Heart right ventricle (tissue), 16 donors: ENCODE measurements at regions not wholly inside any gene's neighbourhood (a gene's known extent, or its start where the extent isn't known, plus 50 kb on each side); places are given as distances from the start of the nearest gene placed in this dataset.

Experiments
- ATAC-seq, 8 donors: fragments of 200-7000 bp; cut with Tn5 transposase; one replicate each; pipeline ENCODE4 v1.9.1; 2020; ENCODE audit warnings: mild to moderate bottlenecking in 8 of 8, moderate library complexity in 8 of 8, moderate number of reproducible peaks in 1 of 8
- DNase-seq, 2 donors: peaks; one replicate each; pipeline ENCODE4 v3.0.0-alpha.2; 2020
- H3K27ac ChIP-seq, 10 donors: fragments of 200-600 bp; sonication (generic) in 2 of 10; one replicate each; pipeline versions ENCODE4 v1.5.0 to v1.8.0; 2020 to 2022; ENCODE audit warnings: mild to moderate bottlenecking in 3 of 10
- H3K27me3 ChIP-seq, 7 donors: fragments of 200-600 bp; one replicate each; pipeline ENCODE4 v1.8.0; 2021 to 2022; ENCODE audit warnings: mild to moderate bottlenecking in 2 of 7
- H3K36me3 ChIP-seq, 9 donors: fragments of 200-600 bp; sonication (generic) in 1 of 9; one replicate each; pipeline versions ENCODE4 v1.5.0 to v1.8.0; 2020 to 2022; ENCODE audit warnings: mild to moderate bottlenecking in 2 of 9
- H3K4me1 ChIP-seq, 9 donors: fragments of 200-600 bp; sonication (generic) in 1 of 9; one replicate each; pipeline versions ENCODE4 v1.5.0 to v1.8.0; 2020 to 2022; ENCODE audit warnings: mild to moderate bottlenecking in 4 of 9
- H3K4me3 ChIP-seq, 10 donors: fragments of 200-600 bp; sonication (generic) in 2 of 10; one replicate each; pipeline versions ENCODE4 v1.5.0 to v1.8.0; 2020 to 2022; ENCODE audit warnings: mild to moderate bottlenecking in 7 of 10, moderate library complexity in 2 of 10
- H3K9me3 ChIP-seq, 11 donors: fragments of 200-600 bp in 10 of 11; sonication (generic) in 2 of 11; one replicate each; pipeline versions ENCODE4 v1.5.0 to v1.8.0; 2013 to 2022; ENCODE audit warnings: mild to moderate bottlenecking in 2 of 11, control low read depth in 1 of 11, moderate library complexity in 1 of 11
- CTCF ChIP-seq, 9 donors: fragments of 200-600 bp; sonication (generic) in 2 of 9; IDR thresholded peaks; one replicate each; pipeline versions ENCODE4 v1.5.0 to v1.8.0; 2021 to 2022; ENCODE audit warnings: antibody characterized with exemption in 9 of 9, mild to moderate bottlenecking in 5 of 9, moderate library complexity in 1 of 9
- WGBS, 2 donors: extraction: QIAGEN DNeasy Blood & Tissue Kit; methylation state at CpG; one replicate each; pipeline ENCODE4 v1.1.7; 2013; ENCODE audit warnings: inconsistent platforms in 1 of 2; 5-methylcytosine and 5-hydroxymethylcytosine counted together
- intact Hi-C, 10 donors: fragments of 100-400 bp; cut with DNase I; formaldehyde crosslinking; loops; one replicate each; pipeline versions ENCODE4 v1.11.1 to v1.14.2; 2022
- donor health status: Arrhythmogenic right ventricular cardiomyopathy.
- donor health status: ischemic (EF 13 %, LVEDD 7.1; RV severe dilation, severe dysfunction).
- donor health status: healthy with polysubstance abuse.
- donor health status: DM: no; HTN: yes; CAD: no.
- donor health status: DM: no; HTN: no; CAD: no.
- donor health status: ischemic (EF 25% LVEDD 6.9; RV normal size, moderate dysfunction).
- donor health status: ischemic (EF 25% LVEDD 5.7; RV mildly dilated, moderate dysfunction).
- donor health status: healthy.
- donor health status: DM: yes; HTN: yes; CAD: no.
- donor health status: Ischemic cardiomyopathy.
- donor health status: ischemic (EF 35%, LVEDD 5.7; RV mildly dilated, moderate dysfunction).
- donor health status: nonischemic (EF 11% LVEDD 7.7; RV severe dilation, severe dysfunction).
- donor health status: DM: yes; HTN: yes; CAD: no.
- donor health status: PGD.
- donor health status: ischemic (EF 29% LVEDD 5.4; RV normal size, mild dysfunction).
- donor health status: nonischemic (EF 23%, LVEDD 6.1; RV moderate dilation, normal function).

- no peak for ATAC-seq
- H3K4me1 ChIP-seq, result peaks cover 0 to 4% (median 0%) of the 10 kb centered on the region in 9 donors
- H3K9me3 ChIP-seq, result no peaks in the 10 kb centered on the region
- intact Hi-C loops, result no loop called here
- H3K27me3 ChIP-seq, result peaks cover 0 to 4% (median 0%) of the 10 kb centered on the region in 7 donors
- no peak for DNase-seq
- WGBS, 2 donors, result 98 to 100% methylated on average over 1 of the region's 1 CpG
- no peak for TF ChIP-seq CTCF (IDR thresholded peaks at IDR 0.05)
- no peaks in the 10 kb centered on the region for H3K36me3 ChIP-seq
- no peak overlapping the region for H3K4me3 ChIP-seq
- no peak overlapping the region for H3K27ac ChIP-seq
These were observed 321.8 kb upstream of the PRDM1 start for GRCh38 chr6:105764315-105764714.

GRCh38 chr6:105763866-105764265 is 322.3 kb upstream of the PRDM1 start:
- whole genome bisulfite sequencing, 2 donors, result 64 to 79% methylated on average over 2 of the region's 2 CpGs
- intact Hi-C loops, result no loop called here
- Histone ChIP-seq H3K27ac (no peak overlapping the region), H3K4me1 (peaks cover 0 to 4% (median 0%) of the 10 kb centered on the region in 9 donors), H3K27me3 (peaks cover 0 to 7% (median 0%) of the 10 kb centered on the region in 7 donors), H3K9me3 (no peaks in the 10 kb centered on the region), H3K4me3 (no peak overlapping the region), H3K36me3 (no peaks in the 10 kb centered on the region)
- no peak for ATAC-seq
- no peak for TF ChIP-seq CTCF (IDR thresholded peaks at IDR 0.05)
- no peak for DNase-seq

GRCh38 chr6:105760746-105761145 is 325.4 kb upstream of the PRDM1 start:
- 92 to 93% methylated on average over 3 of the region's 3 CpGs for WGBS, 2 donors
- H3K4me1 ChIP-seq, result peaks cover 0 to 4% (median 0%) of the 10 kb centered on the region in 9 donors
- intact Hi-C loops, result no loop called here
- H3K9me3 ChIP-seq, result no peaks in the 10 kb centered on the region
- no peak for DNase-seq
- TF ChIP-seq CTCF (IDR thresholded peaks at IDR 0.05), result no peak
- no peaks in the 10 kb centered on the region for H3K36me3 ChIP-seq
- H3K27me3 ChIP-seq, result peaks cover 0 to 7% (median 0%) of the 10 kb centered on the region in 7 donors
- no peak overlapping the region for H3K4me3 ChIP-seq
- no peak for ATAC-seq
- no peak overlapping the region for H3K27ac ChIP-seq

GRCh38 chr6:105759946-105760345 is 326.2 kb upstream of the PRDM1 start:
- no peak for TF ChIP-seq CTCF (IDR thresholded peaks at IDR 0.05)
- ATAC-seq, result no peak
- H3K9me3 ChIP-seq, result no peaks in the 10 kb centered on the region
- H3K4me3 ChIP-seq, result no peak overlapping the region
- WGBS, 2 donors, result 61 to 85% methylated on average over 4 of the region's 4 CpGs
- H3K36me3 ChIP-seq, result no peaks in the 10 kb centered on the region
- no peak for DNase-seq
- peaks cover 0 to 7% (median 0%) of the 10 kb centered on the region in 7 donors for H3K27me3 ChIP-seq
- intact Hi-C loops, result no loop called here
- H3K4me1 ChIP-seq, result peaks cover 0 to 4% (median 0%) of the 10 kb centered on the region in 9 donors
- H3K27ac ChIP-seq, result no peak overlapping the region
